B cell (primary cell): ENCODE measurements at regions not wholly inside any gene's neighbourhood (a gene's known extent, or its start where the extent isn't known, plus 50 kb on each side); places are given as distances from the start of the nearest gene placed in this dataset.

Experiments
- ATAC-seq: fragments of 200-7000 bp; cut with Tn5 transposase; one replicate; pipeline ENCODE4 v1.10.0; 2021; ENCODE audit warnings: low read depth, mild to moderate bottlenecking, moderate number of reproducible peaks, moderate library complexity
- CTCF ChIA-PET: fragments of 350-600 bp; sonication (Branson Sonifier 250); formaldehyde crosslinking; loops from one replicate; lab custom pipeline; 2021; ENCODE audit warnings: antibody characterized with exemption, inconsistent platforms; lab: Charles Lee
- POLR2A ChIA-PET: fragments of 350-600 bp; sonication (Branson Sonifier 250); formaldehyde crosslinking; loops from one replicate; lab custom pipeline; 2021; ENCODE audit warnings: antibody characterized with exemption; lab: Charles Lee
- DNase-seq: peaks from one replicate; pipeline ENCODE4 v3.0.0; 2013
- H2AFZ ChIP-seq: 2 replicates; pipeline ENCODE4 v1.6.1; 2012; ENCODE audit warnings: mild to moderate bottlenecking, low read depth, low read length; ENCODE audit not compliant: insufficient read depth, poor library complexity, severe bottlenecking
- H3K27ac ChIP-seq, 2 donors: 1 replicate in 1 of 2; 2 replicates in 1 of 2; pipeline ENCODE4 v1.5.1; 2012 to 2013; ENCODE audit warnings: low read length in 2 of 2, mild to moderate bottlenecking in 2 of 2, moderate library complexity in 1 of 2
- H3K27me3 ChIP-seq, 4 experiments: fragments of 200-600 bp in 1 of 4; sonication (generic) in 1 of 4; replicated peaks in 1 of 4; 1 replicate in 2 of 4; 2 replicates in 2 of 4; pipeline versions ENCODE4 v1.6.1 to v1.7.0; 2013 to 2016; ENCODE audit warnings: low read length in 3 of 4, mild to moderate bottlenecking in 2 of 4, mixed read lengths in 1 of 4, moderate library complexity in 1 of 4; ENCODE audit not compliant: insufficient read depth in 4 of 4, control insufficient read depth in 3 of 4; ENCODE audit errors: control extremely low read depth in 1 of 4
- H3K36me3 ChIP-seq, 2 experiments: replicated peaks in 1 of 2; 1 replicate in 1 of 2; 2 replicates in 1 of 2; pipeline versions ENCODE4 v1.6.1 to v1.7.1; 2013; ENCODE audit warnings: low read length in 1 of 2; ENCODE audit not compliant: insufficient read depth in 2 of 2, control insufficient read depth in 1 of 2; ENCODE audit errors: control extremely low read depth in 1 of 2, extremely low read depth in 1 of 2
- H3K4me1 ChIP-seq, 2 donors: fragments of 200-600 bp in 1 of 2; sonication (generic) in 1 of 2; 1 replicate in 1 of 2; 2 replicates in 1 of 2; pipeline versions ENCODE4 v1.5.1 to v1.6.1; 2013 to 2017; ENCODE audit warnings: low read length in 2 of 2; ENCODE audit not compliant: control insufficient read depth in 2 of 2, insufficient read depth in 2 of 2
- H3K4me2 ChIP-seq: replicated peaks from 2 replicates; pipeline ENCODE3; 2012; ENCODE audit warnings: mild to moderate bottlenecking, low read depth, low read length; ENCODE audit not compliant: poor library complexity, severe bottlenecking
- H3K4me3 ChIP-seq, 5 experiments: fragments of 200-600 bp in 1 of 5; sonication (generic) in 1 of 5; 1 replicate in 3 of 5; 2 replicates in 2 of 5; pipeline versions ENCODE4 v1.5.1 to v1.7.0; 2011 to 2016; ENCODE audit warnings: low read length in 4 of 5, mild to moderate bottlenecking in 4 of 5, low read depth in 2 of 5, control low read depth in 1 of 5, moderate library complexity in 1 of 5; ENCODE audit not compliant: insufficient read depth in 1 of 5; ENCODE audit errors: control extremely low read depth in 1 of 5, extremely low read depth in 1 of 5
- H3K79me2 ChIP-seq: fragments of 200-600 bp; sonication (generic); one replicate; pipeline ENCODE4 v1.6.0; 2016; ENCODE audit warnings: low read length; ENCODE audit not compliant: control insufficient read depth, insufficient read depth
- H3K9ac ChIP-seq: fragments of 200-600 bp; sonication (generic); 2 replicates; pipeline ENCODE4 v1.6.1; 2017; ENCODE audit warnings: mild to moderate bottlenecking, low read length, moderate library complexity
- H3K9me3 ChIP-seq, 3 donors: one replicate each; pipeline versions ENCODE4 v1.6.1 to v1.7.1; 2013; ENCODE audit warnings: low read length in 2 of 3; ENCODE audit not compliant: control insufficient read depth in 2 of 3, insufficient read depth in 1 of 3; ENCODE audit errors: control extremely low read depth in 1 of 3
- H4K20me1 ChIP-seq: 2 replicates; pipeline ENCODE4 v1.6.0; 2012; ENCODE audit warnings: mild to moderate bottlenecking, low read length; ENCODE audit not compliant: insufficient read depth, control insufficient read depth, poor library complexity, severe bottlenecking
- H3K27ac Mint-ChIP-seq: one replicate; pipeline ENCODE4 v1.8.0; 2021; ENCODE audit warnings: mixed read lengths
- H3K27me3 Mint-ChIP-seq: one replicate; pipeline ENCODE4 v1.8.0; 2021; ENCODE audit warnings: mixed read lengths
- H3K4me1 Mint-ChIP-seq: one replicate; pipeline ENCODE4 v1.8.0; 2021; ENCODE audit warnings: mixed read lengths
- H3K4me3 Mint-ChIP-seq: one replicate; pipeline ENCODE4 v1.8.0; 2021; ENCODE audit warnings: mixed read lengths
- H3K9me3 Mint-ChIP-seq: one replicate; pipeline ENCODE4 v1.8.0; 2022; ENCODE audit warnings: mixed read lengths; ENCODE audit not compliant: insufficient read depth
- CTCF ChIP-seq: fragments of 200-600 bp; IDR thresholded peaks from one replicate; pipeline ENCODE4 v1.8.0; 2022; ENCODE audit warnings: antibody characterized with exemption, mild to moderate bottlenecking
- EZH2 ChIP-seq: IDR thresholded peaks from 2 replicates; pipeline ENCODE4 v1.6.1; 2012; ENCODE audit warnings: borderline replicate concordance, low read depth, mild to moderate bottlenecking, moderate library complexity, low read length; ENCODE audit not compliant: insufficient read depth, poor library complexity, severe bottlenecking
- WGBS: methylation state at CpG from one replicate; pipeline ENCODE4 v1.1.5; 2013; ENCODE audit warnings: missing lambda C conversion rate; ENCODE audit not compliant: insufficient coverage; 5-methylcytosine and 5-hydroxymethylcytosine counted together
- intact Hi-C: fragments of 100-400 bp; cut with micrococcal nuclease; formaldehyde crosslinking; loops from one replicate; pipeline ENCODE4 v1.10.0; 2022

GRCh38 chr4:14749910-14750309 lies 252.4 kb upstream of the CPEB2 start:
- TF ChIP-seq EZH2 (no peak), CTCF (no peak)
- Histone ChIP-seq H2AFZ (no peak overlapping the region), H4K20me1 (no peaks in the 10 kb centered on the region), H3K36me3 (no peaks in the 10 kb centered on the region), H3K4me3 (no peak overlapping the region), H3K4me1 (no peaks in the 10 kb centered on the region), H3K4me2 (no peak overlapping the region), H3K9me3 (peaks cover 0 to 17% (median 9%) of the 10 kb centered on the region in 3 donors), H3K79me2 (no peaks in the 10 kb centered on the region), H3K9ac (no peak overlapping the region), H3K27ac (no peak overlapping the region), H3K27me3 (peaks cover 0 to 3% (median 0%) of the 10 kb centered on the region in 4 experiments)
- H3K27ac Mint-ChIP-seq, result no peak overlapping the region
- no peaks in the 10 kb centered on the region for H3K4me1 Mint-ChIP-seq
- 20% methylated on average over 1 of the region's 2 CpGs for WGBS
- peaks cover 8% of the 10 kb centered on the region for H3K27me3 Mint-ChIP-seq
- POLR2A ChIA-PET, result no interaction called here
- CTCF ChIA-PET, result no interaction called here
- DNase-seq (no peak), ATAC-seq (no peak)
- peaks cover 11% of the 10 kb centered on the region for H3K9me3 Mint-ChIP-seq
- intact Hi-C loops, result no loop called here
- no peak overlapping the region for H3K4me3 Mint-ChIP-seq

GRCh38 chr4:14752341-14753046 lies 249.8 kb upstream of the CPEB2 start:
- H3K4me2 ChIP-seq, result no peak overlapping the region
- no peaks in the 10 kb centered on the region for H3K4me1 ChIP-seq
- no peak overlapping the region for H3K27ac ChIP-seq
- TF ChIP-seq CTCF (no peak), EZH2 (no peak)
- H3K9me3 ChIP-seq, result peaks cover 0 to 17% (median 9%) of the 10 kb centered on the region in 3 donors
- H3K27me3 ChIP-seq, result no peaks in the 10 kb centered on the region
- WGBS, result 74% methylated on average over 5 of the region's 6 CpGs
- H3K36me3 ChIP-seq, result no peaks in the 10 kb centered on the region
- DNase-seq (no peak), ATAC-seq (no peak)
- no peak overlapping the region for H3K4me3 Mint-ChIP-seq
- no peaks in the 10 kb centered on the region for H3K79me2 ChIP-seq
- peaks cover 11% of the 10 kb centered on the region for H3K9me3 Mint-ChIP-seq
- CTCF ChIA-PET, result no interaction called here
- no peak overlapping the region for H3K9ac ChIP-seq
- peaks cover 6% of the 10 kb centered on the region for H3K27me3 Mint-ChIP-seq
- no peak overlapping the region for H3K4me3 ChIP-seq
- POLR2A ChIA-PET, result no interaction called here
- no peak overlapping the region for H3K27ac Mint-ChIP-seq
- no peaks in the 10 kb centered on the region for H4K20me1 ChIP-seq
- intact Hi-C loops, result no loop called here
- H2AFZ ChIP-seq, result no peak overlapping the region
- no peaks in the 10 kb centered on the region for H3K4me1 Mint-ChIP-seq
